ENCODE measurements at regions not wholly inside any gene's neighbourhood (a gene's known extent, or its start where the extent isn't known, plus 50 kb on each side); places are given as distances from the start of the nearest gene placed in this dataset.

DNA sequence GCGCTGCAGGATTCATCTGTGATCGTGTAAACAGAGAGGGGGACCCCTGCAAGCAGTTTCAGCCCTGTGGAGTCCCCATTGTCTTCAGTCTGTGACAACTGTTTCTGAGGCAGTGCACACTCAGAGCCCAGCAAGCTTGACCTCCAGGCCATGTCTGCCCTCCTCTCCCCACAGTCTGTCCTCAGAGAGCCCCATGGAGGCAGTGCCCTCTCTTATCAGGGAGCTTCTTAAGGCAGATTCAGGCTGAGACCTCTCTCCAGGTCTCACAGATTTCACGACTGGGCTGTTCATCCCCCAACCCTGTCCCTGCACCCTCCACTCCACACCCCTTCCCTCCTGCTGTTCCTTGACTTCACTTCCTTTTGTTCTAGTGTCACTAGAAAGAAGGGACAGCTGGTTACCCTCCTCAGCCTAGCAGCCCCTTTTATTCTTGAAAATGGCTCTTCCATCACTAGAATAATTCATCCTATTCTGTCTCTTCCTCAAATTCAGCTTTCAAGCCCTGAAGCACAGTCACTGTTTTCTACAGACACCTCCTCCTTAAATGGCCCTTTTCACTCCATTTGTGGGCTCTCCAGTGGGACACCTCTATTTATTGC, 218.4 kb downstream of the MED10 start:
- H3K4me3 Mint-ChIP-seq, result no peak overlapping the region
- H3K27me3 Mint-ChIP-seq (ENCODE audit: insufficient read depth), result no peaks in the 10 kb centered on the region
- intact Hi-C loops (cut with micrococcal nuclease), result no loop called here
- no peak overlapping the region for H3K27ac Mint-ChIP-seq
- no peaks in the 10 kb centered on the region for H3K36me3 Mint-ChIP-seq (ENCODE audit: low read depth)
- H3K9me3 Mint-ChIP-seq, result no peaks in the 10 kb centered on the region
- H3K4me1 Mint-ChIP-seq (ENCODE audit: low read depth), result no peaks in the 10 kb centered on the region
- no peak for DNase-seq (ENCODE audit: low spot score)

DNA sequence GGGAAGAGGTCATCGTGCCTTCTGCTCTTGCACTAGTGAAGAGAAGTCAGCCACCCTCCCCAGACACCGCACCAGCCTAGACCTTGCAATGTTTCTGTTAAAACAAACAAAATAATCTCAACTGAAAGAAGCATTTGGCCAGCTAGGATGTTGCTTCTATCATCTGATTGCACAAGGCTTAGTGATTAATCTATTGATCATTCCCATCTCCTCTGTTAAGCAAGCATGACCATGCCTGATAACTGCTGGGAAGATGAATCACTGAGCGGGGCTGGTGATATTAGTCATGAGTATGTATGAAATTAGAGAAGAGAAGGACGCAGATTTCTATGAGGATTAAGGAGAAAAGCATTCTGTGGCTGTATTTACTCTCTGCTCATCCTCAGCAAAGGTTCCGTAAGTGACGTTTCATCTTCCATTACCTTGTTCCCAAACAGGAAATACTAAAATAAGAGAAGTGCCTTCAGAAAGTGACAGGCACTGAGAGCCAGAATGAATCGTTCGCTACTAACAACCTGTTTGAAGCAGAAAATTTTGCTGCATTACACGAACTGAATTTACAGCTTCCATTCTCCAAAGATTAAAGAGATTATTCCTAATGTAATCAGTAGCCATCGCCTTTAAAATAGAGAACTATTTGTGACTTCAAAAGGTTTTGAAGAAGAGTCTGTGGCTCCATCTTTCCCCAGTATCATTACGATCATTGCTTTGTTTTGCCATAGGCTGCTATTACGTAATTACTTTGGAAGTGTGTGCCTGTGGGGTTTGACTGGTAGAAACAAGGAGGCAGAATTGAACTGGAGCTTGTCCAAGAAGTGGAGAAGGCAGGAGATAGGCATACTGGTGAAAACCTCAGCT, 219.1 kb downstream of the MED10 start:
- H3K4me1 Mint-ChIP-seq (ENCODE audit: low read depth), result no peaks in the 10 kb centered on the region
- no peaks in the 10 kb centered on the region for H3K36me3 Mint-ChIP-seq (ENCODE audit: low read depth)
- no peak overlapping the region for H3K27ac Mint-ChIP-seq
- DNase-seq (ENCODE audit: low spot score), result no peak
- H3K4me3 Mint-ChIP-seq, result no peak overlapping the region
- H3K27me3 Mint-ChIP-seq (ENCODE audit: insufficient read depth), result no peaks in the 10 kb centered on the region
- intact Hi-C loops (cut with micrococcal nuclease), result no loop called here
- no peaks in the 10 kb centered on the region for H3K9me3 Mint-ChIP-seq

DNA sequence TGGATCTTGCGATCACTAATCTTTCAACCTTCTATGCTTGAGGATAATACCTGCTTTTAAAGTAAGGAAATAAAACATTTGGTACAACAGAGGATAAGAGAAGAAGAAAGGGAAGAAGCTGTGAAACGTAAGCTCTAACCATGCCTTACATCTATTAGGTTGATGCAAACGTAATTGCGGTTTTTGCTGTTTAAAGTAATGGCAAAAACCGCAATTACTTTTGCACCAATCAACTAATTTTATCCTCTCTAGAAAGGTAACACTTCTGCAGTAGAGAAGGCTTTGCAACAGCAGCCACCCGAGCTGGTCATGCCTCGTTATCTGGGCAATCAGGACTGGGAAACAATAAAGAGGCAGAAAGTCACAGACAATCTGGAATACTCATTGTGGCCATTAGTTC, 224.1 kb downstream of the MED10 start:
- DNase-seq (ENCODE audit: low spot score), result no peak
- H3K9me3 Mint-ChIP-seq, result no peaks in the 10 kb centered on the region
- H3K4me1 Mint-ChIP-seq (ENCODE audit: low read depth), result no peaks in the 10 kb centered on the region
- H3K36me3 Mint-ChIP-seq (ENCODE audit: low read depth), result no peaks in the 10 kb centered on the region
- no peak overlapping the region for H3K4me3 Mint-ChIP-seq
- H3K27me3 Mint-ChIP-seq (ENCODE audit: insufficient read depth), result no peaks in the 10 kb centered on the region
- intact Hi-C loops (cut with micrococcal nuclease), result no loop called here
- no peak overlapping the region for H3K27ac Mint-ChIP-seq

DNA sequence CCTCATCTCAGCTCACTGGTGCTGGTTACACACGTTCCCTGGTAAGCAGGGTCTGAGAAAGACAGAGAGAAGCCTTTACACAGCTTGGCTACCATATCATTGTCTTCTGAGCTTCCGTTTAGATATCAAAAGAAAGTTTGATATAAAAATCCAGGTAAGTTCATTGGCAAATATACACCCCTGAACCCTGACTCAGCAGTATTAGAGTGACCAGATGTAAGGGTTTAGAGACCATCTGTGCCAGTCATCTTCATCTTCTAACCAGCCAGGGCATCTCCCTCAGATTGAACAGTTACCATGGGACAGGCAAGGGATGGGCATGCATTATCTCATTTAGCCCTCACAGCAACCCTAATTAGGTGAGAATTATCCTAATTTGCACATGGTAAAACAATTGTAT, 232.1 kb downstream of the MED10 start:
- intact Hi-C loops (cut with micrococcal nuclease), result no loop called here
- Mint-ChIP-seq H3K4me1 (ENCODE audit: low read depth) (no peaks in the 10 kb centered on the region), H3K27ac (no peak overlapping the region), H3K4me3 (no peak overlapping the region), H3K27me3 (ENCODE audit: insufficient read depth) (no peaks in the 10 kb centered on the region), H3K36me3 (ENCODE audit: low read depth) (no peaks in the 10 kb centered on the region), H3K9me3 (no peaks in the 10 kb centered on the region)
- no peak for DNase-seq (ENCODE audit: low spot score)

DNA sequence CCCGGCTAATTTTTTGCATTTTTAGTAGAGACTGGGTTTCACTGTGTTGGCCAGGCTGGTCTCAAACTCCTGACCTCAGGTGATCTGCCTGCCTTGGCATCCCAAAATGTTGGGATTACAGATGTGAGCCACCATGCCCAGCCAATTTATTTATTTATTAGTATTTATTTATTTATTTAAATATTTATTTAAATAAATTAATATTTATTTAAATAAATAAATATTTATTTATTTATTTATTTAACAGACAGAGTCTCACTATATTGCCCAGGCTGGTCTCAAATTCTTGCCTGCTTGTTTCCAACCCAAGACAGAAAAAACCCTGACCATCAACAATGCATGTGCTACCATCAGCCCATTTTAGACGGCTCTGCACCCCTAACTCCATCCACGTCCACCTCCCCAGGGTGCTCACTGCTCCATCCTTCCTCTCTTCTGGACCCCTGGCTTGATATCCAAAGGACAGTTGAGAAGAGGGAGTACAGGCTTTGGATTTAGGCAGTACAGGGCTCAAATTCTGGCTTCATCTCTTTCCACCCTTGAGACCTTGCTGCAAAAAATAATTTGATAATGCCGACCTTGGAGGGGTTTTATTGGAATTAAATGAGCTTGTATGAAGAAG, 232.6 kb downstream of the MED10 start:
- no peaks in the 10 kb centered on the region for H3K4me1 Mint-ChIP-seq (ENCODE audit: low read depth)
- H3K4me3 Mint-ChIP-seq, result no peak overlapping the region
- no peaks in the 10 kb centered on the region for H3K36me3 Mint-ChIP-seq (ENCODE audit: low read depth)
- intact Hi-C loops (cut with micrococcal nuclease), result no loop called here
- H3K27ac Mint-ChIP-seq, result no peak overlapping the region
- H3K9me3 Mint-ChIP-seq, result no peaks in the 10 kb centered on the region
- DNase-seq (ENCODE audit: low spot score), result no peak
- H3K27me3 Mint-ChIP-seq (ENCODE audit: insufficient read depth), result no peaks in the 10 kb centered on the region

DNA sequence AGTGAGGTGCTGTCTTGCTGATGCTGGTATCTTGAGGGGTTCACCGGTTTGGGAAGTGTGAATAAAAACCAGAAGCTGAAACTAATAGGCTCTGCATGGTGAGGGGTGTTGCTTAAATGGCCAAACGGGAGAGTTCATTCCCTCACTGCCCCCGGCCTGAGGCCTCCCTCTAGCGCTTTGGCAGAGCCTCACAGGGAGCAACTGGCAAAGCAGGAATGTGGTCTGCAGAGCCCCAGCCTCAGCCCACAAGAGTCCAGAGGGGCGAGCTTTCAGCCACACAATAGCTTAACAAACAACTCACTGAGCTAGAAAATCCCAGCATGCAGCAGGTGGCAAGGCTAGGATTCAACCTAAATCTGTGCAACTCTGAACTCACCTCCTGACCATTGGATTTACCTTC, 234.8 kb downstream of the MED10 start:
- no peaks in the 10 kb centered on the region for H3K9me3 Mint-ChIP-seq

DNA sequence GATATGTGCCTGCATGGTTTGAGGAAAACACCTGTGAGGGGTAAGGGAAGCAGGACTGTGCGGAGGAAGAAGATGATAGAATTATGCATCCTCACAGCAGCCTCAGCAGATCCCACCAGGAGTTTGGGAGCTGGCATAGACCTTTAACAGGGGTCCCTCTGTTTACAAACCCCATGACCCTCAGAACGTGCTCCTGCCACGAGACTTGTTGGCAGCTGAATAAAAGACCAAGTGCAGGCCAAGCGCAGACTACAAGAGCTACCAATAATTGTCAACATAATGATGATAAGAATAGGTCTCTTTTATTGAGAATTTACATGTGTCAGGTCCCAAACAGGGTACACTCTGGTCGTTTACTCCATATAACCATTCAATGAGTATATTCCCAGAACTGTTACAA, 236.0 kb downstream of the MED10 start:
- no peaks in the 10 kb centered on the region for H3K9me3 Mint-ChIP-seq
- H3K4me3 Mint-ChIP-seq, result no peak overlapping the region
- intact Hi-C loops (cut with micrococcal nuclease), result no loop called here
- no peak for DNase-seq (ENCODE audit: low spot score)
- H3K36me3 Mint-ChIP-seq (ENCODE audit: low read depth), result no peaks in the 10 kb centered on the region
- H3K27me3 Mint-ChIP-seq (ENCODE audit: insufficient read depth), result peaks cover 3% of the 10 kb centered on the region
- H3K27ac Mint-ChIP-seq, result no peak overlapping the region
- H3K4me1 Mint-ChIP-seq (ENCODE audit: low read depth), result no peaks in the 10 kb centered on the region

More for the DNA sequence above, 234.8 kb downstream of the MED10 start:
- H3K4me1 Mint-ChIP-seq (ENCODE audit: low read depth), result no peaks in the 10 kb centered on the region
- H3K27me3 Mint-ChIP-seq (ENCODE audit: insufficient read depth), result peaks cover 3% of the 10 kb centered on the region
- intact Hi-C loops (cut with micrococcal nuclease), result no loop called here
- no peak for DNase-seq (ENCODE audit: low spot score)
- no peak overlapping the region for H3K4me3 Mint-ChIP-seq
- no peak overlapping the region for H3K27ac Mint-ChIP-seq
- H3K36me3 Mint-ChIP-seq (ENCODE audit: low read depth), result no peaks in the 10 kb centered on the region

DNA sequence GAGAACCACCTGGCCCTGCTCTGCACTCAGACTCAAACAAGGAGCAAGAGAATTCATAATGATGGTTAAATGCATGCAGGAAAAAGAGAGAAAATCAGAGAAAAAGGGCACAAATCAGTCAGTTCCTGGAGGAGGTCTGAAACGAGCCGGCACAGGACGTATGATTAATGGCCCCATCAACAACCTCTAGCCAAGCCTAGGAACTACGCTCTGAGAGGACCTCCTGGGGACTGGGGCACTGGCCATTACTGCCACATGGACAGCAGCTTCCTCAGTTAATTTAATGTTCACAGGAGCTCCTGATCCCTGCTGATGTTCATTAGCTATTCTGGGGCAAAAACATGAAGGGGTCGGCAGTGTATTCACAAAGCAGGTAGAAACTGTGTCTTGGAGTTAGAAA, 238.1 kb downstream of the MED10 start:
- Mint-ChIP-seq H3K9me3 (no peaks in the 10 kb centered on the region), H3K4me3 (no peak overlapping the region), H3K4me1 (ENCODE audit: low read depth) (no peaks in the 10 kb centered on the region), H3K36me3 (ENCODE audit: low read depth) (no peaks in the 10 kb centered on the region), H3K27ac (no peak overlapping the region), H3K27me3 (ENCODE audit: insufficient read depth) (peaks cover 3% of the 10 kb centered on the region)
- DNase-seq (ENCODE audit: low spot score), result no peak
- intact Hi-C loops (cut with micrococcal nuclease), result no loop called here

DNA sequence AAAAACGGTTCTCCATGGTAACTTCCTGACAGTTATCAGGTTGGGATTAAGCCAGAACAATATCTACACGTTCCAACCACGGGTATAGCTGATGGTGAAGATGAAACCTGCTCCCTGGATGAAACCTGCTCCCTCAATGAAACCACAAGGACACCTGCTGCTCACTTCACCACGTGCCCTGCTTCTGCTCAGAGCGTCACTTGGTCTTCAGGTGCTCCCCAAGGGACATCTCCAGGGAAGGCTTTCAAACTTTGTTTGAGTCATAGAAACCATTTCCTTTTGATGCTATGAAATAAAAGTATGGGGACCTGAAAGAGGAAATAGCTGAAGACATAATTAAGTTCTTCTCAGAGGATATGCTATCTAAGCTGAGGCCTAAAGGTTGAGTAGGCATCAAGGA, 242.4 kb downstream of the MED10 start:
- Mint-ChIP-seq H3K9me3 (no peaks in the 10 kb centered on the region), H3K4me1 (ENCODE audit: low read depth) (no peaks in the 10 kb centered on the region), H3K27me3 (ENCODE audit: insufficient read depth) (peaks cover 3% of the 10 kb centered on the region), H3K4me3 (no peak overlapping the region), H3K27ac (no peak overlapping the region), H3K36me3 (ENCODE audit: low read depth) (no peaks in the 10 kb centered on the region)
- DNase-seq (ENCODE audit: low spot score), result no peak
- intact Hi-C loops (cut with micrococcal nuclease), result no loop called here

DNA sequence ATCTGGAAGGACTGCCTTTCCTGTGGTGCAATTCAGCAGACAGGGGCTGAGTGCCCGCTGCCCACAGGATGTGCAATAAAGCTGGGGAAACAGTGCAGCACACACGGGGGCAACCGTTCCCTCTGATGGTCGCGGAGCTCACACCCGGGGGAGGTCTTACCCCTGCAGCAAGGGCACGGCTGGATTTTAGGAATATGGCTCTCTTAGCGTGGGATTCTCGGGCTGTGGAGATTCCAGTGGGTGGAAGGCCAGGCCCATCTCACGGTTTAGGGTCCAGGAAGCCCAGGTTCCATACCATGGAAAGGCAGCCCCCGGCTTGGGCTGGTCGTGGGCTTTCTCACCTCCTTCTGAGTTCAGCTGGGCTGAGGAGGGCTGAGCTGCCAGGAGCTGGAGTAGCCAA, 244.1 kb downstream of the MED10 start:
- Mint-ChIP-seq H3K4me3 (no peak overlapping the region), H3K36me3 (ENCODE audit: low read depth) (no peaks in the 10 kb centered on the region), H3K4me1 (ENCODE audit: low read depth) (no peaks in the 10 kb centered on the region), H3K27ac (no peak overlapping the region), H3K9me3 (no peaks in the 10 kb centered on the region), H3K27me3 (ENCODE audit: insufficient read depth) (no peaks in the 10 kb centered on the region)
- intact Hi-C loops (cut with micrococcal nuclease), result no loop called here
- DNase-seq (ENCODE audit: low spot score), result no peak

DNA sequence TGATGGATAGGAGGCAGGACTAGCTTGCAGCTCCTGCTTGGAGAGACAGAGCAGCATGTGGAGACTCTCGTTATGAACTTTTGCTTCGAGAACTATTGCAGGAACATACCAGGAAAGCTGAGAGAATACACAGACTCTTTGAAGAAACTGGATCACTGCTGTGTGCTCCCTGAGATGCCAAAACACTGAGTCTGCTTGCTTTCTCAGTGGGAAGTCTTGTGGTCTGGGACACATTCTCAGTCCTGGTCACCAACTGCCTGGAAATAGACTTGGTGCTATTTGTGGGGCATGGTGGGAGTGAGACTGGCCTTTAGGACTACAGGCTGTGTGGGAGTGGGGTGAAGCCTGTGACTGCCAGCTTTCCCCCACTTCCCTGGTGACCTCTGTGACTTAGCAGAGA, 252.6 kb downstream of the MED10 start:
- no peak overlapping the region for H3K27ac Mint-ChIP-seq
- intact Hi-C loops (cut with micrococcal nuclease), result no loop called here
- H3K36me3 Mint-ChIP-seq (ENCODE audit: low read depth), result no peaks in the 10 kb centered on the region
- H3K9me3 Mint-ChIP-seq, result peaks cover 21% of the 10 kb centered on the region
- H3K27me3 Mint-ChIP-seq (ENCODE audit: insufficient read depth), result no peaks in the 10 kb centered on the region
- no peaks in the 10 kb centered on the region for H3K4me1 Mint-ChIP-seq (ENCODE audit: low read depth)
- H3K4me3 Mint-ChIP-seq, result no peak overlapping the region
- no peak for DNase-seq (ENCODE audit: low spot score)

DNA sequence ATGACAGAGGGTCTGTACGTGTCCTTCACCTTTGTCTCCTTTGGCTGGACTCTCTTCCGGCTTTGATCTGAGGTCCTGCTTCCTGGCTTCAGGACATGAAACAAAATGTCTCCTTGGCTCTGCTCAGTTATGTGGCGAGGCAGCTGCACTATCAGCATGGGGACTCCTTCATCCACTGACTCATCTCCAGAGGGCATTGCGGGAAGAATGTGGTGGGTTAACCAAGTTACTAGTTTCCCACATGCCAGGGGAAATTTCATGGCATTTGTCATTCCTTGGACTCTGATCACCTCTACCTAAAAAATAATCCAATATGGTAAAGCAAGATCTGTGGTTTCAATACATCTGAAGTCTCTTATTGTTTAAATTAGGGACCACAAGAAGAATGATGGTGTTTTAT, 259.7 kb downstream of the MED10 start:
- Mint-ChIP-seq H3K27me3 (ENCODE audit: insufficient read depth) (no peaks in the 10 kb centered on the region), H3K9me3 (peaks cover 4% of the 10 kb centered on the region), H3K4me3 (no peak overlapping the region), H3K4me1 (ENCODE audit: low read depth) (no peaks in the 10 kb centered on the region), H3K27ac (no peak overlapping the region), H3K36me3 (ENCODE audit: low read depth) (no peaks in the 10 kb centered on the region)
- intact Hi-C loops (cut with micrococcal nuclease), result no loop called here
- no peak for DNase-seq (ENCODE audit: low spot score)

DNA sequence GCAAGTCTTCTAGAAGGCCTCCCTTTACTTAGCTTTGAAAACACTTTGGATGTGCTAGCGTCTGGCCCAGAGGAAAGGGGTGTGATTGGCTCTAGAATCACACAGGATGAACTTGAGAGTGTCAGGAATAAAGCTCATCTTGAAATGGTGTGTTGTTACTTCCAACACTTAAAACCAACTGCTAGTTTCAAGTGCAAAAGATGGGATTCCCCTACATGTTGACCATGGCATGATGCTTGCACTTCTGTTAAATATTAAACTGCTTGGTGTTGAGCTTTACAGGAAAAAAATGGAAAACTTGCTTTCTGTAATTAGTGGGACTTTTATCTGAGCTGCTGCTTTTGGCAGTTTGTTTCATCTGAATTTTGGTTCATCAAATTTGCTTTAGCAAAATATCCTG, 261.1 kb downstream of the MED10 start:
- H3K36me3 Mint-ChIP-seq (ENCODE audit: low read depth), result no peaks in the 10 kb centered on the region
- DNase-seq (ENCODE audit: low spot score), result no peak
- H3K9me3 Mint-ChIP-seq, result no peaks in the 10 kb centered on the region
- no peak overlapping the region for H3K27ac Mint-ChIP-seq
- intact Hi-C loops (cut with micrococcal nuclease), result no loop called here
- H3K4me1 Mint-ChIP-seq (ENCODE audit: low read depth), result no peaks in the 10 kb centered on the region
- no peak overlapping the region for H3K4me3 Mint-ChIP-seq
- H3K27me3 Mint-ChIP-seq (ENCODE audit: insufficient read depth), result no peaks in the 10 kb centered on the region

Data from activated T-helper 1 cell treated with anti-CD3 and anti-CD28 coated beads, Interleukin-12 subunit alpha, Interleukin-12 subunit beta, Interleukin-2, Interleukin-4 antibody, amounts not matched to agents 30 ng/mL and 10 ng/mL and 1 ng/mL, durations not matched to agents 14 hours and 24 hours and 36 hours (primary cell).